ENCODE measurements at regions not wholly inside any gene's neighbourhood (a gene's known extent, or its start where the extent isn't known, plus 50 kb on each side); places are given as distances from the start of the nearest gene placed in this dataset.

DNA sequence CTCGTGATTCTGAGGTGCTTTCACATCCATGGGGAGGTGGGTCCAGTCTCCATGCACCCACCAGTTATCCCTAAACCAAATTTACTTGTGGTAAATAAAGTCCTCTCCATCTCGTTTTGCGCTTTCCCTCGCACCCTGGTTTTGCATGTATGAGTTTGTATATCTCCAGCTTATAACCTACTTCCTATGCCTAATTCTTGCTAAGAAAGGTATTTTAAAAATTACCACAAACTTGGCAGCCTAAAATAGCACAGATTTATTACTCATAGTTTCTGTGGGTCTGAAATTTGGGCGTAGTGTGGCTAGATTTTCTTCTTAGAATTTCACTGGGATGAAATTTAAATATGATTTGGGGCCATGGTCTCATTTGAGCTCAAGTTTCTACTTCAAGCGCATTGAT lies 511.5 kb downstream of the NYAP2 start:
- no peak for TF ChIP-seq POLR2A (IDR thresholded peaks at IDR 0.05)
- TF ChIP-seq, protein P1, sequence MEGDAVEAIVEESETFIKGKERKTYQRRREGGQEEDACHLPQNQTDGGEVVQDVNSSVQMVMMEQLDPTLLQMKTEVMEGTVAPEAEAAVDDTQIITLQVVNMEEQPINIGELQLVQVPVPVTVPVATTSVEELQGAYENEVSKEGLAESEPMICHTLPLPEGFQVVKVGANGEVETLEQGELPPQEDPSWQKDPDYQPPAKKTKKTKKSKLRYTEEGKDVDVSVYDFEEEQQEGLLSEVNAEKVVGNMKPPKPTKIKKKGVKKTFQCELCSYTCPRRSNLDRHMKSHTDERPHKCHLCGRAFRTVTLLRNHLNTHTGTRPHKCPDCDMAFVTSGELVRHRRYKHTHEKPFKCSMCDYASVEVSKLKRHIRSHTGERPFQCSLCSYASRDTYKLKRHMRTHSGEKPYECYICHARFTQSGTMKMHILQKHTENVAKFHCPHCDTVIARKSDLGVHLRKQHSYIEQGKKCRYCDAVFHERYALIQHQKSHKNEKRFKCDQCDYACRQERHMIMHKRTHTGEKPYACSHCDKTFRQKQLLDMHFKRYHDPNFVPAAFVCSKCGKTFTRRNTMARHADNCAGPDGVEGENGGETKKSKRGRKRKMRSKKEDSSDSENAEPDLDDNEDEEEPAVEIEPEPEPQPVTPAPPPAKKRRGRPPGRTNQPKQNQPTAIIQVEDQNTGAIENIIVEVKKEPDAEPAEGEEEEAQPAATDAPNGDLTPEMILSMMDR (IDR thresholded peaks at IDR 0.05): no peak

Data from testis (tissue), 2 donors.